Panc1 (cell line): ENCODE measurements at regions not wholly inside any gene's neighbourhood (a gene's known extent, or its start where the extent isn't known, plus 50 kb on each side); places are given as distances from the start of the nearest gene placed in this dataset.

ENCODE experiments used
- ATAC-seq: fragments of 200-7000 bp; cut with Tn5 transposase; 2 replicates; pipeline ENCODE4 v1.9.1; 2020; ENCODE audit warnings: mild to moderate bottlenecking, moderate library complexity
- BruUV-seq: library from RNA; stranded (reverse); fragments of 400-500 nt; replicated peaks from 2 replicates; lab custom pipeline; 2021; lab: Mats Ljungman, UMichigan
- CTCF ChIA-PET: fragments of 300-600 bp; sonication (Branson Sonifier 250); formaldehyde crosslinking; loops from one replicate; lab custom pipeline; 2022; ENCODE audit warnings: antibody characterized with exemption; lab: Charles Lee
- POLR2A ChIA-PET: fragments of 300-600 bp; sonication (Branson Sonifier 250); formaldehyde crosslinking; loops from one replicate; lab custom pipeline; 2022; ENCODE audit warnings: antibody characterized with exemption; lab: Charles Lee
- DNase-seq: peaks from one replicate; pipeline ENCODE4 v3.0.0-alpha.2; 2010; ENCODE audit warnings: low read depth, low spot score
- H3K27ac ChIP-seq: 2 replicates; pipeline ENCODE4 v1.5.1; 2011; ENCODE audit warnings: mild to moderate bottlenecking, low read length, inconsistent platforms
- H3K27me3 ChIP-seq: fragments of 200-500 bp; sonication (Bioruptor generic); 2 replicates; pipeline ENCODE4 v1.6.0; 2014; ENCODE audit warnings: low read length, inconsistent platforms; ENCODE audit not compliant: control insufficient read depth, insufficient read depth
- H3K36me3 ChIP-seq: fragments of 200-500 bp; sonication (Bioruptor generic); 2 replicates; pipeline ENCODE4 v1.5.1; 2014; ENCODE audit warnings: inconsistent platforms, mild to moderate bottlenecking, low read length, moderate library complexity; ENCODE audit not compliant: control insufficient read depth, insufficient read depth
- H3K4me1 ChIP-seq: 2 replicates; pipeline ENCODE4 v1.5.1; 2011; ENCODE audit warnings: inconsistent platforms, mild to moderate bottlenecking, low read length, moderate library complexity; ENCODE audit not compliant: control insufficient read depth, insufficient read depth
- H3K4me3 ChIP-seq, 2 experiments: 2 replicates each; pipeline ENCODE4 v1.5.1; 2011 to 2012; ENCODE audit warnings: low read depth in 2 of 2, low read length in 2 of 2, mild to moderate bottlenecking in 2 of 2, inconsistent platforms in 1 of 2, moderate library complexity in 1 of 2
- H3K9me3 ChIP-seq: fragments of 200-500 bp; sonication (Bioruptor generic); 2 replicates; pipeline ENCODE4 v1.5.1; 2014; ENCODE audit warnings: low read depth, mild to moderate bottlenecking, inconsistent platforms, low read length, moderate library complexity; ENCODE audit not compliant: control insufficient read depth, insufficient read depth
- POLR2AphosphoS5 ChIP-seq: IDR thresholded peaks from 2 replicates; pipeline ENCODE4 v1.6.1; 2012; ENCODE audit warnings: mild to moderate bottlenecking, low read depth, low read length, moderate library complexity
- SIN3A ChIP-seq: IDR thresholded peaks from 2 replicates; pipeline ENCODE4 v1.6.1; 2012; ENCODE audit warnings: low read depth, mild to moderate bottlenecking, low read length, moderate library complexity, borderline replicate concordance; ENCODE audit not compliant: insufficient read depth
- TCF7L2 ChIP-seq: IDR thresholded peaks from 2 replicates; pipeline ENCODE4 v1.6.1; 2011; ENCODE audit warnings: mild to moderate bottlenecking, low read depth, low read length, inconsistent platforms
- in situ Hi-C: cut with HindIII; loops from 2 replicates; pipeline ENCODE4 v1.10.0; 2016; ENCODE audit warnings: low sequenced_read_pairs, low pct_unique_long_range_greater_than_20kb
- intact Hi-C: fragments of 100-400 bp; cut with micrococcal nuclease; formaldehyde crosslinking; loops from one replicate; pipeline ENCODE4 v1.10.0; 2022; ENCODE audit not compliant: unreplicated experiment
- TF ChIP-seq, protein P1 (sequence below): fragments of 450-650 bp; IDR thresholded peaks from 2 replicates; pipeline ENCODE4 v1.5.1; 2017; ENCODE audit warnings: mild to moderate bottlenecking
- TF ChIP-seq, protein P2 (sequence below), 2 experiments: IDR thresholded peaks; 2 replicates each; pipeline ENCODE4 v1.6.1; 2011 to 2012; ENCODE audit warnings: low read depth in 2 of 2, control low read depth in 1 of 2, low read length in 1 of 2, mild to moderate bottlenecking in 1 of 2, moderate library complexity in 1 of 2; ENCODE audit not compliant: insufficient read depth in 1 of 2

DNA sequence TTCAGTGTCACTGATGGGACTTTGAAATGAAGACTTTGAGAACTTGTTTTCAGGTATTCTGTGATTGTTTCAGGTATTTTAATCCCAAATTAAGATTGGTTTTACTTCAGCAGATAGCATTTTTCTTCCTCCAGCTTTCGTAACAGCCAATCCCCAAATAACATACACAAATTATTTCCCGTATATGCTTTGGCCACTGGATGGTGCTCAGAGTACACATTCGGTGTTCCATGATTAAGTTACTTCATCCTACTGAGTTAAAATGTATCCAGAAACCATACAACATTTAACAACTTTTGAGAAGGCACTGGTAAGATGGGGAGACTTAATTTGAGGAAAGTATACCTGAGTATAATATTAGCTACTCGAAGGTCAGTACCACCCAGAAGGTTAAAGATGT, 233.4 kb upstream of the FAM47A start:
- no TSS peak for BruUV-seq
- CTCF ChIA-PET: no interaction called here
- Histone ChIP-seq H3K4me3 (no peak overlapping the region), H3K9me3 (no peaks in the 10 kb centered on the region), H3K36me3 (no peaks in the 10 kb centered on the region), H3K4me1 (no peaks in the 10 kb centered on the region), H3K27me3 (no peaks in the 10 kb centered on the region), H3K27ac (no peak overlapping the region)
- POLR2A ChIA-PET: no interaction called here
- in situ Hi-C loops (no loop called here), intact Hi-C loops (no loop called here)
- DNase-seq (no peak), ATAC-seq (no peak)
- TF ChIP-seq, protein P1, sequence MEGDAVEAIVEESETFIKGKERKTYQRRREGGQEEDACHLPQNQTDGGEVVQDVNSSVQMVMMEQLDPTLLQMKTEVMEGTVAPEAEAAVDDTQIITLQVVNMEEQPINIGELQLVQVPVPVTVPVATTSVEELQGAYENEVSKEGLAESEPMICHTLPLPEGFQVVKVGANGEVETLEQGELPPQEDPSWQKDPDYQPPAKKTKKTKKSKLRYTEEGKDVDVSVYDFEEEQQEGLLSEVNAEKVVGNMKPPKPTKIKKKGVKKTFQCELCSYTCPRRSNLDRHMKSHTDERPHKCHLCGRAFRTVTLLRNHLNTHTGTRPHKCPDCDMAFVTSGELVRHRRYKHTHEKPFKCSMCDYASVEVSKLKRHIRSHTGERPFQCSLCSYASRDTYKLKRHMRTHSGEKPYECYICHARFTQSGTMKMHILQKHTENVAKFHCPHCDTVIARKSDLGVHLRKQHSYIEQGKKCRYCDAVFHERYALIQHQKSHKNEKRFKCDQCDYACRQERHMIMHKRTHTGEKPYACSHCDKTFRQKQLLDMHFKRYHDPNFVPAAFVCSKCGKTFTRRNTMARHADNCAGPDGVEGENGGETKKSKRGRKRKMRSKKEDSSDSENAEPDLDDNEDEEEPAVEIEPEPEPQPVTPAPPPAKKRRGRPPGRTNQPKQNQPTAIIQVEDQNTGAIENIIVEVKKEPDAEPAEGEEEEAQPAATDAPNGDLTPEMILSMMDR: peak; percentile 27; the same call in 1 of the 2 replicates
- TF ChIP-seq, protein P2, sequence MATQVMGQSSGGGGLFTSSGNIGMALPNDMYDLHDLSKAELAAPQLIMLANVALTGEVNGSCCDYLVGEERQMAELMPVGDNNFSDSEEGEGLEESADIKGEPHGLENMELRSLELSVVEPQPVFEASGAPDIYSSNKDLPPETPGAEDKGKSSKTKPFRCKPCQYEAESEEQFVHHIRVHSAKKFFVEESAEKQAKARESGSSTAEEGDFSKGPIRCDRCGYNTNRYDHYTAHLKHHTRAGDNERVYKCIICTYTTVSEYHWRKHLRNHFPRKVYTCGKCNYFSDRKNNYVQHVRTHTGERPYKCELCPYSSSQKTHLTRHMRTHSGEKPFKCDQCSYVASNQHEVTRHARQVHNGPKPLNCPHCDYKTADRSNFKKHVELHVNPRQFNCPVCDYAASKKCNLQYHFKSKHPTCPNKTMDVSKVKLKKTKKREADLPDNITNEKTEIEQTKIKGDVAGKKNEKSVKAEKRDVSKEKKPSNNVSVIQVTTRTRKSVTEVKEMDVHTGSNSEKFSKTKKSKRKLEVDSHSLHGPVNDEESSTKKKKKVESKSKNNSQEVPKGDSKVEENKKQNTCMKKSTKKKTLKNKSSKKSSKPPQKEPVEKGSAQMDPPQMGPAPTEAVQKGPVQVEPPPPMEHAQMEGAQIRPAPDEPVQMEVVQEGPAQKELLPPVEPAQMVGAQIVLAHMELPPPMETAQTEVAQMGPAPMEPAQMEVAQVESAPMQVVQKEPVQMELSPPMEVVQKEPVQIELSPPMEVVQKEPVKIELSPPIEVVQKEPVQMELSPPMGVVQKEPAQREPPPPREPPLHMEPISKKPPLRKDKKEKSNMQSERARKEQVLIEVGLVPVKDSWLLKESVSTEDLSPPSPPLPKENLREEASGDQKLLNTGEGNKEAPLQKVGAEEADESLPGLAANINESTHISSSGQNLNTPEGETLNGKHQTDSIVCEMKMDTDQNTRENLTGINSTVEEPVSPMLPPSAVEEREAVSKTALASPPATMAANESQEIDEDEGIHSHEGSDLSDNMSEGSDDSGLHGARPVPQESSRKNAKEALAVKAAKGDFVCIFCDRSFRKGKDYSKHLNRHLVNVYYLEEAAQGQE (IDR thresholded peaks at IDR 0.05; ENCODE audit: insufficient read depth in 1 of 2, low read depth in 2 of 2, low read length in 1 of 2): no peak

DNA sequence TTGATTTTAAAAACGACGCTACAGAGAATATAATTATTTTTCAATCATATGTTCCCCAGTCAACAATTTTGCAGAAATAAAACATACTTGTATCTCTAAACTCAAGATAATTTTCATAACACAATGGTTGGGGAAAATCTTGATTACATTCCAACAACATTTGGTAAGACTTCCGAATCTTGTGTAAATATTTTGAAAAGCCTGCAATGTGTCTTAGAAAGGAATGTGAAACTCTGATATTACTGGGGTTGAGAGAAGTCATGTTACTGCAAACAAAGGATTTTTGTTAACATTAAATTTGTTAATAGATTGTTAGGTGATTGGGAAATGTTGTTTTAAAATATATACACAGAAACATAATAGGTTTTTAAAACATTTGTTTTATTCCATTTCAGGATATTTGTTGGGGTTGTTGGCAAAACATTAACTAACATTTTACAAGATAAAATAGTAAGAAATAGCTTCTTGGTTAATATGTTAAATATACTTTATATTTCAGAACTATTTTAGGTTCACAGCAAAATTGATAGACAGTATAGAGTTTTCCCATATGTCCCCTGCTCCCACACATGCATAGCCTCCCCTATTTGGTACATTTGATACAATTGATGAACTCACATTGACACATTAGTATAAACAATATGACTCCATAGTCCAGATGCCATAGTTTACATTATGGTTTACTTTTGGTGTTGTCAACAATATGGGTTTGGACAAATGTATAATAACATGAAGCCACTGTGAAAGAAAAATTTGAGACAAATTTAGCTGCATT, 218.6 kb upstream of the FAM47A start:
- CTCF ChIA-PET: no interaction called here
- Histone ChIP-seq H3K9me3 (no peaks in the 10 kb centered on the region), H3K4me3 (no peak overlapping the region), H3K27ac (no peak overlapping the region), H3K4me1 (no peaks in the 10 kb centered on the region), H3K36me3 (no peaks in the 10 kb centered on the region), H3K27me3 (no peaks in the 10 kb centered on the region)
- POLR2A ChIA-PET: no interaction called here
- ATAC-seq (no peak), DNase-seq (no peak)
- TF ChIP-seq, protein P1: no peak
- TF ChIP-seq SIN3A (no peak), POLR2AphosphoS5 (no peak), TCF7L2 (no peak)
- TF ChIP-seq, protein P2 (IDR thresholded peaks at IDR 0.05; ENCODE audit: insufficient read depth in 1 of 2, low read depth in 2 of 2, low read length in 1 of 2): no peak
- BruUV-seq: no TSS peak
- intact Hi-C loops (no loop called here), in situ Hi-C loops (no loop called here)
